Amniotic epithelial cell (primary cell): ENCODE measurements at regions not wholly inside any gene's neighbourhood (a gene's known extent, or its start where the extent isn't known, plus 50 kb on each side); places are given as distances from the start of the nearest gene placed in this dataset.

Experiments
- DNase-seq: peaks from one replicate; pipeline ENCODE4 v3.0.0-alpha.2; 2010; ENCODE audit warnings: low read depth

DNA sequence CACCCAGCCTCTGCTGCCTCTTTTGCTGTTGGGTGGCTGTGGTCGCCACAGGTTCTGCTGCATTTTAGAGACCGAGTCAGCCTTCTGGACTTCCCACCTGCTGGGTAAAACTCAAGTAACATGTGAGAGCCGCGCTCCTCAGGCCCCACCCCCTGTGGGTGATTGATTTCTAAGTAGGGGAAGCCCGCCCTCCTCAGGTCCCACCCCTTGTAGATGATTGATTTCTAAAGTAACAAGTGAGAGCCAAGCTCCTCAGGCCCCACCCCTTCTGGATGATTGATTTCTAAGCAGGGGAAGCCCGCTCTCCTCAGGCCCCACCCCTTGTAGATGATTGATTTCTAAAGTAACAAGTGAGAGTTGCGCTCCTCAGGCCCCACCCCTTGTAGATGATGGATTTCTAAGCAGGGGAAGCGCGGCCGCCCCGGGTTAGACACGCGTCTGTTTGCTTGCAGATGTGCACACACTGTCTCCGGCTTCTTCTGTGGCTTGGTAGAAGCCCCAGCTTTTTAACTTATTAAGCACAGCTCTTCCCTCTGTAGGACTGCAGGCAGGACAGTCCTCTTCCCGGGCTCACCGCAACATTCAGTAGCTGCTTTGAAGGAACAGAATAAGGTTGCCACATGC lies 83.4 kb downstream of the FAM43A start:
- peak; percentile 91 for DNase-seq

DNA sequence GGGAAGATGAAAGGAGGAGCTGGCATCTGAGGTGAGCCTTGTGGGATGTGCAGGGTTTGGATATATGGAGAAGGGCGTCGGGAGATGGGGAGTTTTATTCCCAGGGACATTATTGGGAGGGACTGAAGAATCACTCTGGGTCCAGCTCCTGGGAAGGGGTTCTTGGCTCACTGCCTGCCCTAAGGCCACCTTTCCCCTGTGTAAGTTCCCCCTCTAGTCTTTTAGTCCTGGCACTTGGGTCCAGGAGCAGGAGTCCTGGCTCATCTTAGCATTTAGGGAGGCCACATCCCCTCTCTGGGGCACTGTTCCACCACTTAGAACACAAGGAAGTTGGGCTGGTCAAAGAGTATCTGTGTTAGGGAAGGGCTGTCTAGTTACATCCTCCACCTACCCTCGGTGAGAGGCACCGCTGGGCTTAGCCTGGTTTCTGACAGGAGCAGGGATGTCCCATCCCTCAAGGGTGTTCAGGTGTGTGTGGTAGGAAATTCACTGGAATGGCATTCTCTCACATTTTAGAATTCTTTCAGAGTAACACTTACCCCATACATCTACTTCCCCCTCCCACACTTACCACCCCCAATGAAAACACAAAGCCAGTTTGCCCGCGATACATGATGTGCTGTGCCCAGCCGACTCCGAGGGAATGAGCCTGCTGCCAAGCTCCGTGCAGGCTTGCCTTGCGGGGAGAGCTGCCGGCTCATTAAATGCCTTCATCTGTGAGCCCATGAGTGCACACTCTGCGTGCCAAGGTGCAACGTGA lies 86.7 kb downstream of the FAM43A start:
- no peak for DNase-seq

DNA sequence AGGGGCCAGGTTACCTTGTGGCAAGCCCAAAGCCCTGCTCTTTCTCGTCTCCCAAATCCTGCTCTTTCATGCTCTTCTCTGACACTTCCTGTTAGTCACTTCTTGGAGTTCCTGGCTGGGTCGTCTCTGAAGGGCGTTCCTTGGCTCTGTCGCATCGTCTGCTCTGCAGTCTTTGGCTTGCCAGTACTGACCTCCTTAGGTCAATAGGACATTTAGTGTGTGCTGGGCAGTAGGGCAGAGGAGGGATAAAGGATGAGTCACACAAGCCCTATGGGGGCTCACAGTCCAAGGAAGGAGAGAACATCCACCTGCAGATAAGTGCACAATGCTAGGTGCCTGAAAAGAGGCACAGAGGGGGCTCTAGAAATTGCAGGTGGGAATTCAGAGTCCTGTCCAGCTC lies 87.5 kb downstream of the FAM43A start:
- DNase-seq = no peak

DNA sequence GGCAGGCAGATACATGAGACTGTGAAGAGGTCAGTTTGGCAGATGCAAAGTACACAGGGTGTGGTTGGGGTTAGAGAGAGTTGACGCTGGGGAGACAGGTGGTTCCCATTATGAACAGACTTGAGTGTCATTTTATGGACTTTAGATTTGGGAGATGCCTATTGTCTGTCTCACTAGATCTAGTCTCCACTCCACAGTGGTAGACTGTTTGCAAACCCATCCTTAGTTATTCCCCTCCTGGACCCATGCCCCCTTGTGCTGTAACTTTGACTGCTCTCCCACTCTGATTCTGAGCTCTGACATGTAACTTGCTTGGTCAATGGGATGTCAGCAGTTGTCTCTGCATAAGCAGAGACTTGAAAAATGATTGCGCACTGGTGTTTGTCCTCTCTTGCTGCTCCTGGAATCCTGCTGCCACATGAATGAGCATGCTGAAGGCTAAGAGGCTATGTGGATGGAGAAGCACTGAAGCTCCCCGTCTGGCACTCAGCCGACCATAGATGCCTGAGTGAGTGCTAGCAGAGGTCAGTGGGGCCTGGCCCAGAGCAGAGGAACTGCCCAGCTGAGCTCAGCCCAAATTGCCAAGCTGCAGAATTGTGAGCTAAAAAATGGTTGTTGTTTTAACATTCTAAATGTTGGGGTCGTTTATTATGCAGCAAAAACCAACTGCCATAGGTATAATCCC lies 88.2 kb downstream of the FAM43A start:
- no peak for DNase-seq

DNA sequence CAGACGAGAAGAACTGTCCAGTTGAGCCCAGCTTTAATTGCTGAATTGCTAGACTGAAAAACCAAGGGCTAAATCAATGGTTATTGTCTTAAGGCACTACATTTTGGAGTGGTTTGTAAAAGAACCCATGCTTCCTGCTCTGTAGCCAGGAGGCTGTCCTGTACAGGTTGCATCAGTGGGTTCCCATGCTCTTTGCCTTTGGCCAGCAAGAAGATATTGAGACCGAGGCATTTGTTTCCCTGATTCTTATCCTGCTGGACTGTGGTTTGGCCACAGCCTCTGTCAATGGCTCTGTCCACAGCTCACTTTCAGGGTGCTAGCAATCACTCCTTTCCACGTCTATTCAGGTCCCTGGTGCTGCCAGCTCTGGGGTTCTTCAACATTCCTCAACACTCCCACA lies 89.6 kb downstream of the FAM43A start:
- no peak for DNase-seq

DNA sequence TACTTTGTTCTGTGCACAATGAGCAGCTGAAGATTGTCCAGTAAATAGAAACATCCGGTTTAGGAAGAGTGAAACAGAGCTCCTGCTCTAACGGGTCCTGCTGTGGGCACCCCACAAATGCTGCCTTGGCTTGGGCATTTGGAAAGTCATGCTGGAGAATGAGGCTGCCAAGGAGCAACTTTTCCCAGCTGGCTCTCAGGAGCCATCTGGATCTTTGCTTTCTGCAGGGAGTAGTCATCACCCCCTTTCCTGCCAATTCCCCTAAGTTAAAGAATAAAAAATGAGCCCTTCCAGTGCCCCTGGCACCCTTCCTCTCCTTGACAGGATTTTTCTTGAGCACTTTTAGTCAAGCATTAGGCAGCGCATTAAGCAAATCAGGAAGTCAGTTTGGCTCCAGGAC lies 90.0 kb downstream of the FAM43A start:
- no peak for DNase-seq

DNA sequence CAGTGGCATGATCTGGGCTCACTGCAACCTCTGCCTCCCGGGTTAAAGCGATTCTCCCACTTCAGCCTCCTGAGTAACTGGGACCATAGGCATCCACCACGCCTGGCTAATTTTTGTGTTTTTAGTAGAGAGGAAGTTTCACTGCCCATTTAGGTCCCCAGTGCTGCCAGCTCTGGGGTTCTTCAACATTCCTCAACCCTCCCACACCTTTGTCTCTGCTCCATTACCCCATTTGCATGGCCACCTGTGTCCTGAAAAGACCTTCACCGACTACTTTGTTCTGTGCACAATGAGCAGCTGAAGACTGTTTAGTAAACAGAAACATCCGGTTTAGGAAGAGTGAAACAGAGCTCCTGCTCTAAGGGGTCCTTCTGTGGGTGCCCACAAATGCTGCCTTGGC lies 92.0 kb downstream of the FAM43A start:
- DNase-seq = no peak

DNA sequence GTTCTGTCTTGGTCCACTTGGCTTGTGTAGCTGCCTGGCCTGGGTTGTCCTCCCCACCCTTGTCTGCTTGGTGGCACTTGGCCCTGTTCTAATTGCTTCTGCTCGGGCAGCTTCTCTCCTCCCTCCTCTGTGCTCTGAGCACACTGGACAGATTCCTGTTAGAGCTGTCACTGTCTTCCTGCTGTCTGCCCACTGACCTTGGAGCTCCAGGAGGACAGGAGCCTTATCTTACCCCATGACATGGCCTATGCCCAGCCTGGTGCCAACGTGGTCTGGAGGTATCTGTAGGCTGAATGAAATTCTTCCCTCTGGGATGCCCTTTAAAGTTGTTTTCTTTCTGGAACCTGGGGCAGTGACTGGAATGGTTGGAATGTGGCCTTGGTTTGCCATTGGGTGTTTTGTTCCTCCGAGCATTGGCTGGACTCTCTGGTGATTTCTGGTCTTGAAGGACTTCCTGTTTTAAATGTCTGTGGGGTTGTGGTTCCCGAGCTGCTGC lies 94.1 kb downstream of the FAM43A start:
- DNase-seq = peak; percentile 16

DNA sequence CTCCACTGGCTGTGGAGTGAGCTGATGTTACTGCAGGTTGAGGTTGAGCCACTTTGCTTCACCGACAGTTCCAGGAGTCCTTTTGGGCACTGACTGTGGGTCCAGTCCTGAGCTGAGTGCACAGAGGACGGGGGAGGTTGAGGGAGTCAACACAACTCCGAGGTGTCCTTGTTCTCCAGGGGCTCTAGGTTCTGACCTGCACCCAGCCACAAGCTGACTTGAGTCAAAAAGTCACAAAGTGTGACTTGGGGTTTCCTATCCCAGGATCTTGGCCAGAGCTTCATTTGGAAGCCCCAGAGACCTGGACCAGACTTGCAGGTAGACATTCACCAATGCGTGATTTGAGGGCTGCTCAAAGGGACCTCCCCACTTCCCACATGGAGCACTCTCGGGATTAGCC lies 95.0 kb downstream of the FAM43A start:
- no peak for DNase-seq

DNA sequence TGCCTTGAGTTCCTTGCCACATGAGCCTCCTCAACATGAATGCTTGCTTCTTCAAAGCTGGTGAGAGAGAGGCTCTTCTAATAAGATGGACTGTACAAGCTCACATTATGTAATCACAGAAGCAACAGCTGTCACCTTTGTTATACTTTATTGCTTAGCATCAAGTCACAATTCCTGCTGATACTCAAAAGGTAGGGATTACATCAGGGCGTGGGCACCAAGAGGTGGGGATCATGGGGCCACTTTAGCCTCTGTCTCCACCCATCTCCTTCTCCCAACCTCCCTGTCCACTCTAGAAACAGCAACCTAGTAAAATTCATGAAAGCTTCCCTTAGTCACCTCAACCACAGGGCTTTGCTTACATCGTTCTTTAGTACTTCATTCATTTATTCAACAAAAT lies 95.9 kb downstream of the FAM43A start:
- DNase-seq = no peak

DNA sequence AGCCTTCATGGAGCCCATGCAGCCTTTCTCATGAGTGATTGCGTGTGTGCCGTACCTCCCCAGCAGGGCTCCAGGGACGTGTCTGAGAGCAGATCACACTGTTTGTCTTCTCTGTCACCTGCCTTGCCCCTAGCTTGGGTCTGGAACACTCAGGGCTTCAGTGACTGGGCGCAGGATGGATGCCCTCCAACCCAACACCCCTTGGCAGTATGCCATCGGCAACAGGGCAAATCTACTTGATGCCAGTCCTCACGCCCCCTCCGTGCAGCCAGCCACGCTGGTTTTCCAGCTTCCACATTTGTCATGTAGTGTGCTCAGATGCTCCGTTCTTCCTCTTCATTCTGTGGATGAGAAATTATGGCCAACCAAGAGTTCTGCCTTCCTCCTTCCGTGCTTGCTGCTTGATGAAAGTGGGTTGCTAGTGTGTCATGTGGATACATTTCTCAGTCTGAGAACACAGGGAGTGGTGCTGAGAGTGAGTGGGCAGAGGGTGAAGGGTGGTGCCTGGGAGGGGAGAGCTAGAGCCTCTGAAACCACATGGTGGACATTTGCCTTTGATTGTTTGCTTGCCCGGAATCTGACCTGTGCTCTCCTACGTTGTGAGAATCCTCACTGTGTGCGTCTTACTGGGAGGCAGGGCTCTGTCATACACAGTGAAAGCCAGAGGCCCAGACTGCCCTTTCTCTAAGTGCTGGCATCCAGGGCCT lies 97.2 kb downstream of the FAM43A start:
- DNase-seq = peak; percentile 44

DNA sequence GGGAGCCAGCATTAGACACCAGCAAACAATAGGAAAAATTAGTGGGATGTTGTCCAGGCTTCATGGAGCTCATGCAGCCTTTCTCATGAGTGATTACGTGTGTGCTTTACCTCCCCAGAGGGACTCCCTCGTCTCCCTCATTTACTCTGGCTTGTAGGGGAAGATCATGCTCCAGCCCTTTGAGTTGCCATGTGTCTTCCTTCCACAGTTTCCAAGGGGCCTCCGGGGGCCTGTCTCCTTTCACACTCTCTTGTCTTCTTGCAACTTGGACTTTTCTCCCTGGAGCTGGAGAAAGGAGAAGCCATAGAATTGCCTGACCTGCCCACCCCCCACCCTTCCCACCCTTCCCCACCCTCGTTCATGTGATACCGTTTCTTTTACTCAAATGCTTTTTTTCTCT lies 98.7 kb downstream of the FAM43A start:
- DNase-seq = no peak

DNA sequence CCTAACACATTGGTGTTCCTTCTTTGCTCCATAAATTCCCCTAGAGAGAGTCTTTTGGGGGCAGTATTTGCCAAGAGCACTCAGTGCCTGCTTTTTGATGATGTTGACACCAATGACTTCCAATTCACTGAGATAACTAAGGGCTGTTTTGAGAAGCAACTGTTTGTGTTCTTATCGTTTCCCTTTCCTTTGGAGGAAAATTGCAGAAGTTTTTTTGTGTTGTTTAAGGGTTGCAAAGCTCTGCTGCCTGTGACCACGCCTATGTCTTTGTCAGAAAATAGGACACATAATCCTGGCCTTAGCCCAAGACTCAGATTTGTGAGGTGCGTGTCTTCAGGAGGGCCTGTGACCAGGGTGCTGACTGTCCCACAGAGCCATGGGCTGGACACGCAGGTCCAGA lies 99.6 kb downstream of the FAM43A start:
- no peak for DNase-seq

DNA sequence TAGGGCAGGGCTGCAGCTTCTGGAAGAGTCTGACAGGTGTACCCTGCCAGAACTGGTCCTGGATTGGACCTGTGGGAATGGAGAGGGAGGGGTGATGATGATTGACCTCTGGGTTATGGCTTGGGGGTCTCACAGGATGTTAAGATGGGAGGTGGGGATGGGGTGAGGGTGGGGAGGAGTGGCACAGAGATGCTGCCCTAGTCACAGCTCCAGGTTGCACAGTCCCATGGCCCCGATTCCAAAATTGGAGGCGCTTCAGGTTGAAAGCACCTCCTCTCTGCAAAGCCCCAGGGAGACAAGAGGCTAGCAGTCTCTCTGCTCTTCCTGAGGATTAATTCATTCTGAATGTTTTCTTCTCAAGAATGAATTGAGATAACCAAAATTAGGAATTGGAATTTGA lies 101.4 kb downstream of the FAM43A start:
- DNase-seq = no peak

DNA sequence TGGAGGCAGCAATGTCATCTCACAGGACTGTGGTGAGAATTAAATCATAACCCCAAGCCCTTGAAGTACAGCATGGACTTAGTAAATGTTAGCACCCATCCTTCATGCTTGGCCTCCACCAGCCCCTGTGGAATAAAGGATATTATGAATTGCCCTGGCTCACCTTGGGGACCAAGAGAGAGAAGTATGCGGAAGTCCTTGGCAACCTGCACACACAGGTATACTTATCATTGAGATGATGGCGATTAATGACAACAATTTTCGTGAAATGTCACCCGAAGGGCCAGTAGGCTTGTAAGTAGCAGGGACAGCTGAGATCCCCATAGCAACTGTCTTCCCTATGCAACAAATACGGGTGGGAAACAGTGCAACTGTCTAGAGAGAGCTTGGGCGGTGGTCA lies 102.0 kb downstream of the FAM43A start:
- DNase-seq = no peak

DNA sequence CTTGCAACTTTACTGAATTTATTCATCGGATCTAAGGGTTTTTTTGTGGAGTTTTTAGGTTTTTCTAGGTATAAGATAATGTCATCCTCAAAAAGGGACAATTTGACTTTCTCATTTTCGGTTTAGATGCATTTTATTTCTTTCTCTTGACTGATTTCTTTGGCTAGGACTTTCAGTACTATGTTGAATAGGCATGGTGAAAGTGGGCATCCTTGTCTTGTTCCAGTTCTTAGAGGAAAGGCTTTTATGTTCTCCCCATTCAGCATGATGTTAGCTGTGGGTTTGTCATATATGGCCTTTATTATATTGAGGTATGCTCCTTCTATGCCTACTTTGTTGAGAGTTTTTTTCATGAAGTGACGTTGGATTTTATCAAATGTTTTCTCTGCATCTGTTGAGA lies 106.7 kb downstream of the FAM43A start:
- DNase-seq = no peak

DNA sequence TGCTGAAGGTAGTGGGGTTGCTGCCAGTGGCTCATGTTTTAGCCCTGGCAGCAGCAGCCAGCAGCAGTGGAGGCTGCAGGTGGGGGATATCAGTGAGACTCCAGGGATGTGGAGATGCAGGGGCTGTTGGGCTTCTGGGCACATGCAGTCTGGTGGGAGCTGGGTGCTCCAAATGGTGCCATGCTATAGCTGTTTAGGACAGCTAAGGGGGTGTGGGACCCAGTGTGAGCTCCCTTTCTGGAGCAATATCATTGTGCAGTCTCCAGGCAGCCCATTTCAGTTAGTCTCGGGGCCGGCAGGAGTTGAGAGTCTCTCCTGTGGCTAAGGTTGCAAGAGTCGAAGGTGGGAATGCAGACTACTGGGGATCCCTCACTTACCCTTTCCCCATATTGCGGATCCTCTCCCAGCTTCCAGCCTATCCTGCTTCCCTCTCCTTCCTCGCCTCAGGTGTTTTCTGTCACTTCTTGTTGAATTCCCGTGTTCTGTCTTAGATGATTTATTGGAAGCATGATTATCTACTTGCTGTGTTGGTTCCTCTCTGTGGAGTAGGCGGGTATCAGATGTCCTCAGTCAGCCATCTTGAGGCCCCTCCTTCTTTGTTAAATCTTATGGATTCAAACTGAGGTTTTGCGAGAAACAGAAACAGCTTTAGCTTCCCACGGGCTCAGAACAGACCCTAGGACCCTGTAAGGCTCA lies 112.0 kb downstream of the FAM43A start:
- no peak for DNase-seq

DNA sequence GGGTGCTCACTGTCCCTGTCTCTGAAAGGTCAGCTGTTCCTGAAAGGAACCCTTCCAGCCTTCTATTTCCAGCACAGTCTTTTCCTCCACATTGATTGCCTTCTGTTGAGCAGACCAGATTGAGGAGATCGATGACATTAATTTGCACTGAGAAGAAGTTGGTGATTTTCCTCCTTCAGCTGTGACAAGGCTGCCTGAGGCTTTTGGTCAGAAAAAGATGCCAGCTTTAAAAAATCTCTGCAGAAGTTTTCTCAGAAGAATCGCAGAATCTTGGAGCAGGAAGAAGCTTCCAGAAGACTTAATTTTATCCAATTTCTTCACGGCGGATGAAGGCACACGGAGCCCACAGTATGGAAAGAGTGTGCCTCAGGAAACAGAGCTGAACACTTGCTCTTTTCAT lies 112.8 kb downstream of the FAM43A start:
- no peak for DNase-seq

DNA sequence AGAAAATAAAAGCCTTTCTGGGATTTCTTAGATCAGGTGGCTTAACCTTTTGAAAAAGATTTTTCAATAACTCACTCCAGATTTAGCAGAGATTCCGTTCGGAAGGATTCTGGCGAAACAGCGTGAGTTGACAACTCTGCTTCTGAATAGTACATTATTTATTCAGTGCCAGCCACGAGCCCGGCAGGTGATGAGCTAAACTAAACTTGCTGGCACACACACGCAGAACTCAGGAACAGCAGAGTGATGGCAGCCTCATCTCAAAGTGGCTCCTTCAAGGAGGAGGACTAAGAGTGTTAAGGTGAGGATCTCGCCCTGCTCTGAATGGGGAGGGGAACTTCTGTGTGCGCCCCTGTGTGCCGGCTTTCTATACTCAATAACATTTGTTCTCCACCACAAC lies 114.3 kb downstream of the FAM43A start:
- no peak for DNase-seq

DNA sequence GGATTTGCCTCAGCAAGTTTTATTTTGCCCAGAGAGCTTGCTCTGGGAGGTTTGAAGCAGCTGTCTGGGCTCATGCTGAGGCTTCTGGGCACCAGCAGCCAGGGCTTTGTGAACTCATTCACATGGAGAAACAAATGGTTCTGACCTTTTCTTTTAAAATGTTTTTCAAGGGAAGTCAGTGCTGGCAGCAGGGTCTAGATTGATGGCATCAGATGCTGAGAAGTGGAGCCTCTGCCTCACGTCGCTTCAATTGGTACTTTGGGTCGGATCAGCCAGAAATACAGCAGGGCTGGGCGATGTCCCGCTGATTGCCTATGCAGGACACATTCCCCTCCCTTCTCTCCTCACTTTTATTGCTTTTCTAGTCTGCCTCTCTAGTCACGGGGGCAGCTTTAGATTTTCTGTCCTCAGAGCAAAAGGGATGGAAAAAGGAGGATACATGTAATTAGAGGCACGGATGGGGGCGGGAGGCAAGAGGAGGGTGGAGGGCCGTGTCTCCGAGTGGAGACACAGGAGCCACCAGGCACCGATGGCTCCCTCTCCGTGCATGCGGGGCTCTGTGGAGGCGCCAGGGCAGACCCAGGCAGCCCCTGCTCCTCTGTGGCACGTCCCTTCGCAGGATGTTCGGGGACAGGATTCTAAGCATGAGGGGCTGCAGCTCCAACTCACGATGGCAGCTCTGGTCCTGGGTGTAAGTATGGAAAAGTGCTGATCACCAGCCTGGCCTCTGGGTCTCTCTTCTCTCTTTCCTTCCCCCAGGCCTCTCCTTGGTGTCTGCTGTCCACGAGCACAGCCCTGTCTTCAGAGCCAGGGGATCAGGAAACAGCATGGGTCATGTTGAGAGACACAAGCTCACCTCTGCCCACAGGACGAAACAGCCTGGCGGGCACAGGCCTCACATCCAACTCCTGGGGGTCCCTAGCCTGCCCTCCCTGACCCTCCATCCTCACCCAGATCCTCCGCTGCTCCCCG lies 116.1 kb downstream of the FAM43A start:
- DNase-seq = no peak

DNA sequence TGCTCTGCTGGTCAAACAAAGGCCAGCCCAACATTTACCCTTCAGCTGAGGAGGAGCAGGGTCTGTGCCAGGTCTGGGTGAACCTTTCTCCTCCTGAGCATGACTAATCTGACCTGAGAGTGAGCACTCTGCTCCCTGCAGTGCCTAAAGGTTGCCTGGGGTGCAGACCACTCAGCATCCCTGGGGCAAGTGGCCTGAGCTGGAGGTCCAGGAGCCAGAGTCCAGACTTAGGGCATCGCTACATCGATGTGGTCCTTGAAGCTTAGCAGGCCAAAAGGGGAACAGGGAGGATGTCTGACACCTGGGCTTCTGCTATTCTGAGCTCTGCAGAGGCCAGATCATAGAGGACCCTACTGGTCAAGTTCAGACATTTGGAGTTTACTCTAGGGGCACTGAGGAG lies 119.1 kb downstream of the FAM43A start:
- DNase-seq = no peak
